Lung (tissue), 11 donors: ENCODE measurements at regions not wholly inside any gene's neighbourhood (a gene's known extent, or its start where the extent isn't known, plus 50 kb on each side); places are given as distances from the start of the nearest gene placed in this dataset.

ENCODE experiments used
- ATAC-seq: fragments of 200-7000 bp; cut with Tn5 transposase; one replicate; pipeline ENCODE4 v1.9.1; 2020; ENCODE audit warnings: moderate number of reproducible peaks; ENCODE audit not compliant: insufficient read depth, low FRiP score
- DNase-seq, 3 donors: peaks; one replicate each; pipeline ENCODE4 v3.0.0-alpha.2; 2013 to 2017
- H3K27ac ChIP-seq, 2 donors: one replicate each; pipeline ENCODE4 v1.5.1; 2013; ENCODE audit warnings: mild to moderate bottlenecking in 2 of 2, moderate library complexity in 2 of 2, control low read depth in 1 of 2, inconsistent platforms in 1 of 2, low read depth in 1 of 2, low read length in 1 of 2
- H3K27me3 ChIP-seq, 3 donors: one replicate each; pipeline ENCODE4 v1.5.1; 2013; ENCODE audit warnings: low read length in 2 of 3; ENCODE audit not compliant: control insufficient read depth in 3 of 3, insufficient read depth in 3 of 3
- H3K36me3 ChIP-seq, 4 donors: one replicate each; pipeline ENCODE4 v1.5.1; 2013; ENCODE audit warnings: low read length in 4 of 4, mild to moderate bottlenecking in 1 of 4, moderate library complexity in 1 of 4; ENCODE audit not compliant: control insufficient read depth in 4 of 4, insufficient read depth in 4 of 4
- H3K4me1 ChIP-seq, 5 donors: one replicate each; pipeline ENCODE4 v1.5.1; 2013; ENCODE audit warnings: low read length in 5 of 5, mild to moderate bottlenecking in 2 of 5, moderate library complexity in 1 of 5; ENCODE audit not compliant: control insufficient read depth in 5 of 5, insufficient read depth in 5 of 5
- H3K4me3 ChIP-seq: one replicate; pipeline ENCODE4 v1.5.1; 2013; ENCODE audit warnings: mild to moderate bottlenecking, control low read depth, moderate library complexity
- H3K9ac ChIP-seq, 2 donors: one replicate each; pipeline ENCODE4 v1.5.1; 2013; ENCODE audit warnings: low read length in 2 of 2, control low read depth in 1 of 2; ENCODE audit not compliant: insufficient read depth in 1 of 2
- H3K9me3 ChIP-seq, 4 donors: one replicate each; pipeline ENCODE4 v1.5.1; 2013; ENCODE audit warnings: low read length in 3 of 4, mild to moderate bottlenecking in 1 of 4, moderate library complexity in 1 of 4; ENCODE audit not compliant: control insufficient read depth in 4 of 4, insufficient read depth in 3 of 4
- CTCF ChIP-seq: IDR thresholded peaks from 2 replicates; pipeline ENCODE4 v1.5.1; 2012; ENCODE audit warnings: mild to moderate bottlenecking; ENCODE audit errors: control extremely low read depth, extremely low read depth
- WGBS, 2 donors: extraction: QIAGEN DNeasy Blood & Tissue Kit; methylation state at CpG; one replicate each; pipeline ENCODE4 v1.1.7; 2013; 5-methylcytosine and 5-hydroxymethylcytosine counted together
- donor health status: control.
- donor health status: control.
- donor health status: Bipolar disorder and iron deficiency.
- donor health status: healthy.
- donor health status: DM: yes; HTN: yes; CAD: no.

- H3K4me1 ChIP-seq = no peaks in the 10 kb centered on the region
- no peaks in the 10 kb centered on the region for H3K27me3 ChIP-seq
- H3K9me3 ChIP-seq = no peaks in the 10 kb centered on the region
- no peak overlapping the region for H3K4me3 ChIP-seq
- DNase-seq (no peak), ATAC-seq (no peak)
- no peak overlapping the region for H3K27ac ChIP-seq
- H3K9ac ChIP-seq = no peak overlapping the region
- 83 to 88% methylated on average over 2 of the region's 2 CpGs for WGBS, 2 donors
- no peak for TF ChIP-seq CTCF
- H3K36me3 ChIP-seq = no peaks in the 10 kb centered on the region
These were observed 399.8 kb downstream of the SLC6A15 start for GRCh38 chr12:84512751-84513150.

- Histone ChIP-seq H3K4me1 (no peaks in the 10 kb centered on the region), H3K4me3 (no peak overlapping the region), H3K27me3 (no peaks in the 10 kb centered on the region), H3K36me3 (no peaks in the 10 kb centered on the region), H3K27ac (peak overlapping the region in 1 of 2 donors; percentile 18), H3K9me3 (no peaks in the 10 kb centered on the region), H3K9ac (no peak overlapping the region)
- peak in 2 of 3 donors; percentile 66 to 76 for DNase-seq
- WGBS, 2 donors = 30 to 57% methylated on average over 2 of the region's 2 CpGs
- TF ChIP-seq CTCF = no peak
- no peak for ATAC-seq
These were observed 403.7 kb downstream of the SLC6A15 start for GRCh38 chr12:84508851-84509260.

GRCh38 chr12:84507956-84508850, 404.4 kb downstream of the SLC6A15 start:
- H3K9me3 ChIP-seq = no peaks in the 10 kb centered on the region

More at GRCh38 chr12:84507956-84508850, 404.4 kb downstream of the SLC6A15 start:
- ATAC-seq (peak; percentile 67), DNase-seq (peak in 2 of 3 donors; percentile 7 to 18)
- no peak overlapping the region for H3K9ac ChIP-seq
- TF ChIP-seq CTCF = no peak
- WGBS, 2 donors = 52 to 55% methylated on average over 6 of the region's 6 CpGs
- no peaks in the 10 kb centered on the region for H3K4me1 ChIP-seq
- H3K27ac ChIP-seq = no peak overlapping the region
- no peaks in the 10 kb centered on the region for H3K27me3 ChIP-seq
- no peak overlapping the region for H3K4me3 ChIP-seq
- H3K36me3 ChIP-seq = no peaks in the 10 kb centered on the region
